ENCODE measurements at regions not wholly inside any gene's neighbourhood (a gene's known extent, or its start where the extent isn't known, plus 50 kb on each side); places are given as distances from the start of the nearest gene placed in this dataset.

DNA sequence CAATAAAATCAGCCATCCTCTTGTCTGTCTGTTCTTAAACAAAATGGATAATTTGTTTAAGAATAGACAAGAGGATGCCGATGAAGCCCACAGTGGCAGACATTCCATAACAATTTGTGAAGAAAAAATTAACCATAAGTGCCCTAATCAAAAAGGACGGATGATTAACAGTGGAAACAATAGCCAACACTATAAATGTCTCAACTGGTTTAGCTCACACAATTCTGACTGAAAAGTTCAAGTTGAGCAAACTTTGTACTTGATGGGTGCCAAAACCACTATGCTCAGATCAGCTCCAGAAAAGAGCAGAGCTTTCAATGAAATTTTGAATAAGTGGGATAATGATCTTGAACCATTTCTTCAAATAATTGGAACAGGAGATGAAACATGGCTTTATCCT, 202.2 kb upstream of the OR4E1 start:
- TF ChIP-seq, protein P1, sequence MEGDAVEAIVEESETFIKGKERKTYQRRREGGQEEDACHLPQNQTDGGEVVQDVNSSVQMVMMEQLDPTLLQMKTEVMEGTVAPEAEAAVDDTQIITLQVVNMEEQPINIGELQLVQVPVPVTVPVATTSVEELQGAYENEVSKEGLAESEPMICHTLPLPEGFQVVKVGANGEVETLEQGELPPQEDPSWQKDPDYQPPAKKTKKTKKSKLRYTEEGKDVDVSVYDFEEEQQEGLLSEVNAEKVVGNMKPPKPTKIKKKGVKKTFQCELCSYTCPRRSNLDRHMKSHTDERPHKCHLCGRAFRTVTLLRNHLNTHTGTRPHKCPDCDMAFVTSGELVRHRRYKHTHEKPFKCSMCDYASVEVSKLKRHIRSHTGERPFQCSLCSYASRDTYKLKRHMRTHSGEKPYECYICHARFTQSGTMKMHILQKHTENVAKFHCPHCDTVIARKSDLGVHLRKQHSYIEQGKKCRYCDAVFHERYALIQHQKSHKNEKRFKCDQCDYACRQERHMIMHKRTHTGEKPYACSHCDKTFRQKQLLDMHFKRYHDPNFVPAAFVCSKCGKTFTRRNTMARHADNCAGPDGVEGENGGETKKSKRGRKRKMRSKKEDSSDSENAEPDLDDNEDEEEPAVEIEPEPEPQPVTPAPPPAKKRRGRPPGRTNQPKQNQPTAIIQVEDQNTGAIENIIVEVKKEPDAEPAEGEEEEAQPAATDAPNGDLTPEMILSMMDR (IDR thresholded peaks at IDR 0.05): no peak
- TF ChIP-seq EZH2 (IDR thresholded peaks at IDR 0.05; ENCODE audit: borderline replicate concordance, insufficient read depth, low read depth, low read length, poor library complexity, severe bottlenecking): no peak
